ENCODE measurements at regions not wholly inside any gene's neighbourhood (a gene's known extent, or its start where the extent isn't known, plus 50 kb on each side); places are given as distances from the start of the nearest gene placed in this dataset.

- TF ChIP-seq CTCF (conservative IDR thresholded peaks at IDR 0.05 in 1 of 2, IDR thresholded peaks at IDR 0.05 in 1 of 2; ENCODE audit: low read depth in 1 of 2, low read length in 2 of 2): no peak
- TF ChIP-seq EZH2 (IDR thresholded peaks at IDR 0.05; ENCODE audit: low read length, missing control alignments): no peak
These were observed 772.0 kb downstream of the TRIML1 start for GRCh38 chr4:188911199-188911598.

All from fibroblast of lung (primary cell).